Panc1 (cell line): ENCODE measurements at regions not wholly inside any gene's neighbourhood (a gene's known extent, or its start where the extent isn't known, plus 50 kb on each side); places are given as distances from the start of the nearest gene placed in this dataset.

Source experiments
- CTCF ChIP-seq: fragments of 450-650 bp; IDR thresholded peaks from 2 replicates; pipeline ENCODE4 v1.5.1; 2017; ENCODE audit warnings: mild to moderate bottlenecking
- TF ChIP-seq, protein P1 (sequence below), 2 experiments: IDR thresholded peaks; 2 replicates each; pipeline ENCODE4 v1.6.1; 2011 to 2012; ENCODE audit warnings: low read depth in 2 of 2, control low read depth in 1 of 2, low read length in 1 of 2, mild to moderate bottlenecking in 1 of 2, moderate library complexity in 1 of 2; ENCODE audit not compliant: insufficient read depth in 1 of 2

DNA sequence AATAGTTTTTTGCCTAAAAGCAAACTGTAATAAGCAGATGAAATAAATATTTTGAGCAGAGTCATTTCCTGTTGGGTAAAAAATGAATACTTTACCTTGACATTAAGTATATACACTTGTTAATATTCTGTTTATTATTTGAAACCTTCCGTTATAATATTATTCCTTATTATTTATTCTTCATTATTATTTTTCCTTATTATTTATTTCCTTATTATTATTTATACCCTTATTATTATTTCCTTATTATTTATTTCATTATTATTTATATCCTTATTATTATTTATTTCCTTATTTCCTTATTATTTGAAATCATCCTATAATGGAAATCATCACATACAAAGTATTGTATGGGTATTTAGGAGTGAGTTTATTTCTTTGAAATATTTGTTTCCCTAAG is 232.2 kb upstream of the RBBP8 start:
- TF ChIP-seq, protein P1, sequence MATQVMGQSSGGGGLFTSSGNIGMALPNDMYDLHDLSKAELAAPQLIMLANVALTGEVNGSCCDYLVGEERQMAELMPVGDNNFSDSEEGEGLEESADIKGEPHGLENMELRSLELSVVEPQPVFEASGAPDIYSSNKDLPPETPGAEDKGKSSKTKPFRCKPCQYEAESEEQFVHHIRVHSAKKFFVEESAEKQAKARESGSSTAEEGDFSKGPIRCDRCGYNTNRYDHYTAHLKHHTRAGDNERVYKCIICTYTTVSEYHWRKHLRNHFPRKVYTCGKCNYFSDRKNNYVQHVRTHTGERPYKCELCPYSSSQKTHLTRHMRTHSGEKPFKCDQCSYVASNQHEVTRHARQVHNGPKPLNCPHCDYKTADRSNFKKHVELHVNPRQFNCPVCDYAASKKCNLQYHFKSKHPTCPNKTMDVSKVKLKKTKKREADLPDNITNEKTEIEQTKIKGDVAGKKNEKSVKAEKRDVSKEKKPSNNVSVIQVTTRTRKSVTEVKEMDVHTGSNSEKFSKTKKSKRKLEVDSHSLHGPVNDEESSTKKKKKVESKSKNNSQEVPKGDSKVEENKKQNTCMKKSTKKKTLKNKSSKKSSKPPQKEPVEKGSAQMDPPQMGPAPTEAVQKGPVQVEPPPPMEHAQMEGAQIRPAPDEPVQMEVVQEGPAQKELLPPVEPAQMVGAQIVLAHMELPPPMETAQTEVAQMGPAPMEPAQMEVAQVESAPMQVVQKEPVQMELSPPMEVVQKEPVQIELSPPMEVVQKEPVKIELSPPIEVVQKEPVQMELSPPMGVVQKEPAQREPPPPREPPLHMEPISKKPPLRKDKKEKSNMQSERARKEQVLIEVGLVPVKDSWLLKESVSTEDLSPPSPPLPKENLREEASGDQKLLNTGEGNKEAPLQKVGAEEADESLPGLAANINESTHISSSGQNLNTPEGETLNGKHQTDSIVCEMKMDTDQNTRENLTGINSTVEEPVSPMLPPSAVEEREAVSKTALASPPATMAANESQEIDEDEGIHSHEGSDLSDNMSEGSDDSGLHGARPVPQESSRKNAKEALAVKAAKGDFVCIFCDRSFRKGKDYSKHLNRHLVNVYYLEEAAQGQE (IDR thresholded peaks at IDR 0.05; ENCODE audit: insufficient read depth in 1 of 2, low read depth in 2 of 2, low read length in 1 of 2), result no peak
- no peak for TF ChIP-seq CTCF
